AG09319 (cell line): ENCODE measurements at regions not wholly inside any gene's neighbourhood (a gene's known extent, or its start where the extent isn't known, plus 50 kb on each side); places are given as distances from the start of the nearest gene placed in this dataset.
"Not testable (repeated sequence)": the region's sequence is repeated elsewhere in the genome, so short reads cannot be mapped to it uniquely, and the experiment has no call there.

Experiments used
- DNase-seq: peaks from one replicate; pipeline ENCODE4 v3.0.0-alpha.2; 2010; ENCODE audit warnings: low read depth; ENCODE audit errors: extremely low read depth
- TF ChIP-seq, protein P1 (sequence below): IDR thresholded peaks from 2 replicates; pipeline ENCODE4 v1.5.1; 2011; ENCODE audit warnings: low read depth, mild to moderate bottlenecking, inconsistent platforms, low read length, moderate library complexity

DNA sequence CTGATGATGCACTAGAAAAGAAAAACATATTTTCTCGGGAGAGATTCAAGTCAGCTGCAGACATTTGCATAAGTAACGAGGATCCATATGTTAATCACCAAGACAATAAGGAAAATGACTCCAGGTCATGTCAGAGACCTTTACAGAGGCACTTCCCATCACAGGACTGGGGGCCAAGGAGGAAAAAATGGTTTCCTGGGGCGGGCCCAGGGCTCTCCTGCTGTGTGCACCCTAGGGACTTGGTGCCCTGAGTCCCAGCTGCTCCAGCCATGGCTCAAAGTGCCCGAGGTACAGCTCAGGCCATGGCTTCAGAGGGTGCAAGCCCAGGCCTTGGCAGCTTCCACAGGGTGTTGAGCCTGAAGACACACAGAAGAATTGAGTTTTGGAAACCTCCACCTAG lies 415.4 kb upstream of the FRG1 start:
- no peak for DNase-seq
- TF ChIP-seq, protein P1, sequence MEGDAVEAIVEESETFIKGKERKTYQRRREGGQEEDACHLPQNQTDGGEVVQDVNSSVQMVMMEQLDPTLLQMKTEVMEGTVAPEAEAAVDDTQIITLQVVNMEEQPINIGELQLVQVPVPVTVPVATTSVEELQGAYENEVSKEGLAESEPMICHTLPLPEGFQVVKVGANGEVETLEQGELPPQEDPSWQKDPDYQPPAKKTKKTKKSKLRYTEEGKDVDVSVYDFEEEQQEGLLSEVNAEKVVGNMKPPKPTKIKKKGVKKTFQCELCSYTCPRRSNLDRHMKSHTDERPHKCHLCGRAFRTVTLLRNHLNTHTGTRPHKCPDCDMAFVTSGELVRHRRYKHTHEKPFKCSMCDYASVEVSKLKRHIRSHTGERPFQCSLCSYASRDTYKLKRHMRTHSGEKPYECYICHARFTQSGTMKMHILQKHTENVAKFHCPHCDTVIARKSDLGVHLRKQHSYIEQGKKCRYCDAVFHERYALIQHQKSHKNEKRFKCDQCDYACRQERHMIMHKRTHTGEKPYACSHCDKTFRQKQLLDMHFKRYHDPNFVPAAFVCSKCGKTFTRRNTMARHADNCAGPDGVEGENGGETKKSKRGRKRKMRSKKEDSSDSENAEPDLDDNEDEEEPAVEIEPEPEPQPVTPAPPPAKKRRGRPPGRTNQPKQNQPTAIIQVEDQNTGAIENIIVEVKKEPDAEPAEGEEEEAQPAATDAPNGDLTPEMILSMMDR = no peak

DNA sequence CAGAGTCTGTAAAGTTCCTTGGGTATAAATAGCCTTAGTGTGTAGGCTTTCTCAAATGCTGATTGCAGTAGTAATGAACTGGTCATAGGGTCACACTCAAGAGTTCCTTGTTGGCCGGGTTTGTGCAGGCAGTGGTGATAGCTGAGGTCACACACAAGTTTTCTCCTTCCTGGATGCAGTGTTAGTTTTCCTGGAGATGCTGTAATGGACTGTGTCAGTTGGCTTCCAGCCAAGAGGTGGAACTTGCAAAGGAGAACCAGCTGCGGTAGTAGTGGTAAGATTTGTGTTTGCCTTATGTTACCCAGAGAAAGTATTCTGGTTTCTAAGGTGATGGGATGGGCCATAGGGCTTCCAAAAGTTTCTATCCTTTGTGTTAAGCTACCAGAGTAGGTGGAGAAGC lies 409.8 kb upstream of the FRG1 start:
- no peak for DNase-seq
- TF ChIP-seq, protein P1 = no peak

DNA sequence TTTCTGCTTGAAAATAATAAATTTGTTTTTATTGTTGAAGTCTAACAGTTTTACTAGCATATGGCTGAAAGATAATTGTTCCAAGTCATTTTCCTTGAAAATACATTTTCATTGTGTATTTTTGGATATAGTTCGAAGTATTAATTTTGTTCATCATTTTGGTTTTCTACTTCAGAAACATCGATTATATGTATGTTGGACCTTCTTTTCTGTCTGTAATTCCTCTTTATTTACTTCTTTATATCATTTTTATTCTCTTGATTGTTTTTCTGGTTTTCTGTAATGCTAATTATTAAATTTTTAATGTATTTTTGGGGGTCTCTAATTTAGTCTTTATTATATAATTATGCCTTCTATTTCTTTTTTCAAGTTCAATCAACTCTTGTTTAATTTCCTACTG lies 407.1 kb upstream of the FRG1 start:
- no peak for DNase-seq
- TF ChIP-seq, protein P1 = no peak

DNA sequence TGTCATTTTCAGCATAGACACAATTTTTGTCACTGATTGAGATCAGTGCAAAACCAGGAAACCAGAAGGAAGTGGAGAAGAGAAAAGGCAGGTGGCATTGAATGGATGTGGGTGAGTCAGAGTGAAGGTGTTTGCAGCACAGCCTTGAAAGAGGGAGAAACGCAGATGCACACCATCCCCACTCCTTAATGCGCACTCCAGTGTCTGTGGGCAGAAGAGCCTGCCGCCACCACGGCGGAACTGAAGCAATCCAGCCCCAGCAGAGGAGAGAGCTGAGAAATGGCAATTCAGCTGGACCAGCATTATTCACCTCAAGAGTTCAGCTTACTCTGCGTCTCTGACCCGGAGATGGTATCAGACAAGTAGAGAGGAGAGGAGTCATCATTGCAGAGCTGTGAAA lies 393.1 kb upstream of the FRG1 start:
- DNase-seq = no peak
- TF ChIP-seq, protein P1 = no peak

DNA sequence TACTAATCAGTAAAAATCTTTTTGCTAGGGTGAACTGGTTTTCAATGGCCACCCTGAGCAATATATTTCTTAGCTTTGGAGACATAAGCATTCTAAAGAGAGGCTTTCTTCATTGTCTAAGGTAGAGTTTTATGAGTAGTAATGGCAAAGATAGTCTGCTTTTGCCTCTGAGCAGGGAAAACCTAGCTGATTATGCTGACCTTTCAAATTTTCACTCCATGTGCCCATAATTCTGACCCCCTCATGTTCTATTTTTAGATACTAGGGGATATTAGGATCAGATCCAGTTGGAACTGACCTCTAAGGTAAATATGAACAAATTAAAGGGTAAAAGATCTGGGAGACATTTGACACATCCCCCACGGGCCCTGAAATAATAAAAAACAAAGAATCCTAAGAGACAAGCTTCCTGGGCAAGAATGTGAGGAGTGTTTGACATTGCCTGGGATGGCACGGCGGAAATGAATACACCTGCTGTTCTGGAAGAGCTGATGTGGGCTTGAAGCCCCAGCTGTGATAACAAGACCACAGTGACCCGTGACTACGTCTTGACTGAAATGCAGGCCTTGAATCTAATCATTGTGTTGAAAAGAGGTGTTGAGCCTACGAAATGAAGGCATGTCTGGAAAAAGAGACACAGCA lies 392.1 kb upstream of the FRG1 start:
- TF ChIP-seq, protein P1 = no peak

DNA sequence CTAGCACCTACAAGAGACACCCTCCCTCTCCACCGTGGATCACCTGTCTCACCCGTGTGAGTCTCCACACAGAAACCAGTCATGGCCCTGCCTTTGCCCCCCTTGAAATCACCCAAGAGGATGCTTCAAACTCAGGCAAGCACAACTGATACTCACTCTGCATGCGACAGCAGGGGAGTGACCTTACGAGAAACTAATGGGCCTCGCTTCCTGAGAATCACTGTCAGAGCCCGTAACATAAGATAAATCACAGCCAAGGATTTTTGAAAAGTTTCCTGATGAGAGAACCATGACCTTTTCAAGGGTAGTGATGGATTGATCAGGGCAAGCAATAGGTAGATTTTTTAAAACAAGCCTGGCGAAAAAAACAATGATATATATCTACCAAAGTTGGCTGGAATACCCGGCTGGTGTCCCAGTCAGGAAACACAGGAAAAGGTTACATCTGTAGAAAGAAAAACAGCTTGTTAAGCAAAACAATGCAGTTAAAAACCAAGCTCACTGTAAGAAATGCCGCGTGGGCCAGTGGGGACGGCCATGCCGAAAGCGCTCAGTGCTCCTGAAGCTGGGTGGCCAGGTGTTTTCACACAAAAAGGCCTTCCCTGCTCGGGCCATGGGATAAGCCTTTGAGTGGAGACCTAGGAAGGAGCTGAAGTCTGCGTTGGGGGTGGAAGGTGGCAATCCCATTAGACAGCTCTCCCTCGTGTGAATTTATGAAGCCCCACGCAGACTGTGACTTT lies 388.6 kb upstream of the FRG1 start:
- DNase-seq = not testable (repeated sequence)

More for the DNA sequence above, 392.1 kb upstream of the FRG1 start:
- no peak for DNase-seq

DNA sequence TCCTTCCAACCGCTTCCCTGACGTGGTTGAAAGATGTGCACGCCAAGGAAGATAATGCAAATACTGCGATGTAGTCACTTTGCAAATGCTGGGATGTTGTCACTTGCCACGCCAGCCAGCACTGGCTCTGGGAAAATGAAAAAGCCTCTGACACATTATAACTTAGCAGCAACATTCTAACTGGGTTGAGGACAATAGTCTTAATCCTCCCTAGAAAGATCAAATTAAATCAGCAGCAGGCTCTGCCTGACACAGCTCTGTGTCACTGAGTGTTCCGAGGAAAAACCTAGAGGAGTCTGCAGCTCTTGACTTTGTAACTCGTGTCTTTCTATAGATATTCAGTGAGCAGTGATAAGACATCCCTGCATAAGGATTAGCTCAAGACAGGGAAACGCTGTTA lies 380.1 kb upstream of the FRG1 start:
- not testable (repeated sequence) for DNase-seq

DNA sequence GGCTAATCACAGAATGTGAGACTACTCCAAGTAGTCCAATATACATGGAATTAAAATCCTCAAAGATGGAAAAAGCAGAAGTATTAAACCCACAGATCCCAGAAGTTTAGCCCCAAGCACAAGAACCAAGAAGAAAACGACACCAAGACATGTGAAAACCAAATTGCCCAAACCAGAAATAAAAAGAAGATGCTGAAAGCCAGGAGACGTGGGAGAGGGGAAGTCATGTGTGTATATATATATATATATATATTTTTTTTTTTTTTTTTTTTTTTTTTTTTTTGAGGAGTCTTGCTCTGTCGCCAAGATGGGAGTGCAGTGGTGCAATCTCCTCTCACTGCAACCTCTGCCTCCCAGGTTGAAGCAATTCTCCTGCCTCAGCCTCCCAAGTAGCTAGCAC lies 376.9 kb upstream of the FRG1 start:
- DNase-seq = not testable (repeated sequence)

DNA sequence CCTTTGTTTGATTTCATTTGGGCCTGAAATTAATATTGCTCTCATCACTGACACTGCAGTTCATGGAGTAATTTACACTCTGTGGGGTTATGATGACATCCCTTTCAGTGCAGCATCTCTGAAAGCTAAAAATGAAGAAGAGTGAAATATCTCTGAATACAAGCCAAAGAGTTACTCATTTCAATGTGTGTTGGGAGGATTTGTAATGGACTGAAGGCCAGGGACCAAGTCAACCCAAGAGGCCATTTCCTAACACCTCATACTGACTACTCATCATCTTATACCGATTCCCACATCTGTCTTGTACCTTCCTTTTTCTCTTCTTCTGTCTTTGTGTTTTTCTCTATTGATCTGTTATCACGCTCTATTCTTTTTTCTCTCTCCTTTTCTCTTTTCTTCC lies 374.4 kb upstream of the FRG1 start:
- not testable (repeated sequence) for DNase-seq

DNA sequence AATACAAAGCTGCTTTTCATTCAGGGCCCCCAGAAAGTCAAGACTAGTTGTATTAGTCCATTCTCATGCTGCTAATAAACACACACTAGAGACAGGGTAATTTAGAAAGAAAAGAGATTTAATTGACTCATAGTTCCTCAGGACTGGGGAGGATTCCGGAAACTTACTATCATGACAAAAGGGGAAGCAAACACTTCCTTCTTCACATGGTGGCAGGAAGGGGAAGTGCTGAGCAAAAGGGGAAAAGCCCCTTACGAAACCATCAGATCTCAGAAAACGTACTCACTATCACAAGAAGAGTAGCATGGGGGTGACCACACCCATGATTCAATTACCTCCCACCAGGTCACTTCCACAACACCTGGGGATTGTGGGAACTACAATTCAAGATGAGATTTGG lies 373.8 kb upstream of the FRG1 start:
- not testable (repeated sequence) for DNase-seq

DNA sequence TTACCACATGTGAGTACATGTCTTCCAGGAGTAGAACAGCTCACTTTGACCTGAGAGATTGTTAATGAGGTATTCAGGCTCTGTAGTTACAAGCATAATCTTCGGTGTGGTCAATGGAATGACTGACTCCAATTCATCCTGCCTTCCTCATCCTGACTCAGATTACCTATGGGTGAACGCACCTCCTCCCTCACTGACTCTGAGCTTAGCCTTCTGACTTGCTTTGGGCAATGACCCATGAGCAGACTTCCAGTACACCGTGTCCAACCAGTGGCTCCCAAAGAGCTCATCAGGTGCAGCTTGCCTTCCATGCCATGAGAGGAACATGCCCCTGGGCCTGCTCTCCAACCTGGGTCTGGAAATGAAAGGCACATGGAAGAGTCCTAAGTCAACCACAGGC lies 361.0 kb upstream of the FRG1 start:
- DNase-seq = not testable (repeated sequence)

DNA sequence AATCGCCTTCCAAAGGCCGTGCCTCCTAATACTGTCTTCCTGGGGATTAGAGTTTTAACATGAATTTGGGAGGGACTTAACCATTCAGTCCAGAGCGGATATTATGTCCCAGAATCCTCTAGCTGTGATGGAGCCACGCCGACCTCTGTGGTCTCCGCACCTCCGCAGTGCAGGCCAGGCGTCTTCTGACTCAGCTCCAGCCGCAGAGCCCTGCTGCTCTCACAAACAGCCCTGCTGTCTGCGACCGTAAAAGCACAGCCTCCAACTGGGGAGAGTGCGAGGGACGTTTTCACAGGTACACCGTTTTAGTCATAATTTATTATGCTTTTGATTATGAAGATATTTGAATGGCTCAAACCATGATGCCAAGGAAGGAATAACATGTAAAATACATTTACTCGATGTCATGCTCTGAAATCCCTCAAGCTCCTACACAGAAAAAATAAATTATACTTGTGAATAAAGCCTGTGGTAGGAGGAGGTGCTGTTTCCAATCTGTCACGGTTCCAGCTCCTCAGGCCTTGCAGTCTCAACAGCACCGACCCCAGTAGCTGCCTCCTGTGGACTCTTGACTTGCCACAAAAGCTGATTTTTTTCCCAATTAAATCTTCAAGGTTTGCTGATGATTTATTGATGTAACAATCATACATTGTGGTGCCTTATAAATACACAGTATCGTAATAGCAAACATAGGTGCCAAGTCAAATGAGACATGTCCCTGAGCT lies 353.6 kb upstream of the FRG1 start:
- DNase-seq = not testable (repeated sequence)

DNA sequence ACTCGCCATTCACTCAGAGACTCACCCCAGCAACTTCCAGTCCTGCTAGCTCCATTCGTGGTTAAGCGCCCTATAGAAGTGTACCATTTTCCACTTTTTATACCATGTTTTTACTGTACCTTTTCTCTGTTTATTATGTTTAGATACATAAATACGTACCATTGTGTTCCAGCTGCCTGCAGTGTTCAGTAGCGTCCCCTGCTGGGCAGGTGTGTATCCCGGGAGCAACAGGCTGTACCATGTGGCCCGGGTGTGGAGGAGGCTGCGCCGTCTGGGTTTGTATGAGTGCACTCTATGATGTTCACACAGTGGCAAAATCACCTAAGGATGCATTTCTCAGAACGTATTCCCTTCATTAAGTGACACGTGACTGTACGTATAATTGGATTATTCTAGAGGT lies 351.5 kb upstream of the FRG1 start:
- DNase-seq = not testable (repeated sequence)
